ENCODE measurements at regions not wholly inside any gene's neighbourhood (a gene's known extent, or its start where the extent isn't known, plus 50 kb on each side); places are given as distances from the start of the nearest gene placed in this dataset.

GRCh38 chr5:2496126-2496525 is 255.4 kb downstream of the IRX2 start:
- no peaks in the 10 kb centered on the region for H3K36me3 ChIP-seq (ENCODE audit: insufficient read depth, low read length)
- H3K27me3 ChIP-seq (ENCODE audit: insufficient read depth, low read length), result no peaks in the 10 kb centered on the region
- no peak overlapping the region for H3K4me2 ChIP-seq (ENCODE audit: low read length)
- H3K4me1 ChIP-seq (ENCODE audit: insufficient read depth, low read length, severe bottlenecking), result no peaks in the 10 kb centered on the region
- TF ChIP-seq CTCF (IDR thresholded peaks at IDR 0.05; ENCODE audit: low read length), result no peak
- TF ChIP-seq EZH2 (IDR thresholded peaks at IDR 0.05; ENCODE audit: borderline replicate concordance, low read length), result no peak
- no peaks in the 10 kb centered on the region for H3K79me2 ChIP-seq (ENCODE audit: insufficient read depth, low read length)
- H3K4me3 ChIP-seq (ENCODE audit: low read depth, low read length, poor library complexity, severe bottlenecking), result no peak overlapping the region
- H3K27ac ChIP-seq (ENCODE audit: low read depth, low read length, poor library complexity, severe bottlenecking), result no peak overlapping the region
- no peaks in the 10 kb centered on the region for H4K20me1 ChIP-seq (ENCODE audit: insufficient read depth, low read length)
- H3F3A ChIP-seq (ENCODE audit: insufficient read depth, low read length), result no peaks in the 10 kb centered on the region
- H3K9me2 ChIP-seq (ENCODE audit: low read depth, low read length), result no peaks in the 10 kb centered on the region
- H3K9me3 ChIP-seq (ENCODE audit: low read length), result no peaks in the 10 kb centered on the region
- no peak overlapping the region for H3K9ac ChIP-seq (ENCODE audit: low read length)
- no peak overlapping the region for H2AFZ ChIP-seq (ENCODE audit: low read length)

DNA sequence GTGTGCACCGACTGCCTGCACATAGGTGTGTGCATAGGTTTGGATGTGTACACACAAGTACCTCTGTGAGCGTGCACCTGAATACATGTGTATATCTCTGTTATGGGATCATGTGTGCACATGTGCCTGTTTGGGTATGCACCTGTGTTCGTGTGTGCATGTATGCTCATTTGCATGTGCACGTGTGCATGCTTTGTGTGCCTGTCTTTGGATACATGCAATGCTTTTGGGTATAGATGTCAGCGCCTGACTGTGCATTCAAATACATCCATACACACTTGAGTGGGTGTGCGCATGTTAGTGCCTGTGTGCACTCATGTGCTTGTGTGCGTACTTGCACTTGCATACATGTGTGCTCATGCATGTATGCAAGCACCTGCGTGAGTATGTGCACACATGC is 258.1 kb downstream of the IRX2 start:
- no peaks in the 10 kb centered on the region for H3K27me3 ChIP-seq (ENCODE audit: insufficient read depth, low read length)
- H3K9ac ChIP-seq (ENCODE audit: low read length), result no peak overlapping the region
- H3K36me3 ChIP-seq (ENCODE audit: insufficient read depth, low read length), result no peaks in the 10 kb centered on the region
- H3F3A ChIP-seq (ENCODE audit: insufficient read depth, low read length), result no peaks in the 10 kb centered on the region
- no peak for TF ChIP-seq CTCF (IDR thresholded peaks at IDR 0.05; ENCODE audit: low read length)
- no peak for TF ChIP-seq EZH2 (IDR thresholded peaks at IDR 0.05; ENCODE audit: borderline replicate concordance, low read length)
- no peak overlapping the region for H3K4me2 ChIP-seq (ENCODE audit: low read length)
- H2AFZ ChIP-seq (ENCODE audit: low read length), result no peak overlapping the region
- H3K9me2 ChIP-seq (ENCODE audit: low read depth, low read length), result no peaks in the 10 kb centered on the region
- no peak overlapping the region for H3K27ac ChIP-seq (ENCODE audit: low read depth, low read length, poor library complexity, severe bottlenecking)
- H3K4me3 ChIP-seq (ENCODE audit: low read depth, low read length, poor library complexity, severe bottlenecking), result no peak overlapping the region
- no peaks in the 10 kb centered on the region for H3K4me1 ChIP-seq (ENCODE audit: insufficient read depth, low read length, severe bottlenecking)
- H3K9me3 ChIP-seq (ENCODE audit: low read length), result no peaks in the 10 kb centered on the region
- H4K20me1 ChIP-seq (ENCODE audit: insufficient read depth, low read length), result no peaks in the 10 kb centered on the region
- H3K79me2 ChIP-seq (ENCODE audit: insufficient read depth, low read length), result no peaks in the 10 kb centered on the region

DNA sequence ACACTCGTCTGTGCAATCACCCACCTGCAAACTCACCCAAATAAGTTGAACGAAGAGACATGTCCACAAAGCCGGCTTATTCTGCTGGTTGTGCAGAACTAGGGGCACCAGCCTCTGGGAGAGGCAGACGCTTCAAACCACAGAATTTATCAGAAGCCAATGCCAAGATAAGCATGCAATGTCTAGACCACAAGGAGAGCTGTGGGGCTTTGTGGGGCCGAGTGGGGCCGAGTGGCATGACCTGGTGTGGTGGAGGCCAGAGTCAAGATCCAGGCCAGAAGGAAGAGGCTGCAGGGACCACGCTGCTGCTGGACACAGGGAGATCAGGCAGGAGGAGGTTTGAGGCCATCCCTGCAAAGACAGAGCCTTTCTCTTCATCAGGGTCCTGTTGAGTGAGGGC is 259.0 kb downstream of the IRX2 start:
- Histone ChIP-seq H3K4me3 (ENCODE audit: low read depth, low read length, poor library complexity, severe bottlenecking) (no peak overlapping the region), H4K20me1 (ENCODE audit: insufficient read depth, low read length) (no peaks in the 10 kb centered on the region), H3K9me2 (ENCODE audit: low read depth, low read length) (no peaks in the 10 kb centered on the region), H3K27me3 (ENCODE audit: insufficient read depth, low read length) (no peaks in the 10 kb centered on the region), H3K4me1 (ENCODE audit: insufficient read depth, low read length, severe bottlenecking) (no peaks in the 10 kb centered on the region), H3K79me2 (ENCODE audit: insufficient read depth, low read length) (no peaks in the 10 kb centered on the region), H3K9me3 (ENCODE audit: low read length) (no peaks in the 10 kb centered on the region), H2AFZ (ENCODE audit: low read length) (no peak overlapping the region), H3K9ac (ENCODE audit: low read length) (no peak overlapping the region), H3K27ac (ENCODE audit: low read depth, low read length, poor library complexity, severe bottlenecking) (no peak overlapping the region), H3K36me3 (ENCODE audit: insufficient read depth, low read length) (no peaks in the 10 kb centered on the region), H3K4me2 (ENCODE audit: low read length) (no peak overlapping the region), H3F3A (ENCODE audit: insufficient read depth, low read length) (no peaks in the 10 kb centered on the region)
- no peak for TF ChIP-seq EZH2 (IDR thresholded peaks at IDR 0.05; ENCODE audit: borderline replicate concordance, low read length)
- no peak for TF ChIP-seq CTCF (IDR thresholded peaks at IDR 0.05; ENCODE audit: low read length)

All from OCI-LY1 (cell line).